ENCODE measurements at regions not wholly inside any gene's neighbourhood (a gene's known extent, or its start where the extent isn't known, plus 50 kb on each side); places are given as distances from the start of the nearest gene placed in this dataset.

DNA sequence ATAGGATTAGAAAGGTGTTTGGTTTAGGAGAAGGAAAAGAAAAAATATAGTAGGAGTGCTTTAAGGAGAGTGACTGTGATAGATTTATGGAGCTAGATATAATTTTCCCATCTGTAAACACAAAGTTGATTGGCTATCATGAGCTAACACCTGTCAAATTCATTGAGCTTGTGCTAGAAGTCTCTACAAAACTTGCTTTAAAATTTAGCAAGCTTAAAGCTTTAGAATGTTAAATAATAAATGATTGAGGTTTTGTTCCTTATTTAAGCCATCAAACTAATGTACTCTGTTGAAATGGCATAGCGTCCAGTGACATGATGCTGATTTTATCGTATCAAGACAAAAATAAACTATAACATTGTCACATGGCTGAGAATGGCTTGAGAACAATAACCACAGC is 1497.4 kb upstream of the DDX18 start:
- TF ChIP-seq EP300 (IDR thresholded peaks at IDR 0.05; ENCODE audit: borderline replicate concordance in 1 of 2, control insufficient read depth in 1 of 2, low read depth in 2 of 2, low read length in 2 of 2) (no peak), POLR2AphosphoS2 (IDR thresholded peaks at IDR 0.05; ENCODE audit: low read depth, low read length) (no peak), NR2C2 (IDR thresholded peaks at IDR 0.05; ENCODE audit: borderline replicate concordance, control insufficient read depth, insufficient read length, low read depth) (no peak), GABPA (IDR thresholded peaks at IDR 0.05; ENCODE audit: low read depth) (no peak), SREBF2 (IDR thresholded peaks at IDR 0.05; ENCODE audit: low read length) (no peak), CBFB (IDR thresholded peaks at IDR 0.05; ENCODE audit: low read depth) (no peak), EZH2 (IDR thresholded peaks at IDR 0.05; ENCODE audit: borderline replicate concordance, control insufficient read depth, low read depth, low read length) (no peak), ZNF207 (IDR thresholded peaks at IDR 0.05; ENCODE audit: borderline replicate concordance) (no peak), HDAC2 (IDR thresholded peaks at IDR 0.05) (no peak)
- TF ChIP-seq, protein P1, sequence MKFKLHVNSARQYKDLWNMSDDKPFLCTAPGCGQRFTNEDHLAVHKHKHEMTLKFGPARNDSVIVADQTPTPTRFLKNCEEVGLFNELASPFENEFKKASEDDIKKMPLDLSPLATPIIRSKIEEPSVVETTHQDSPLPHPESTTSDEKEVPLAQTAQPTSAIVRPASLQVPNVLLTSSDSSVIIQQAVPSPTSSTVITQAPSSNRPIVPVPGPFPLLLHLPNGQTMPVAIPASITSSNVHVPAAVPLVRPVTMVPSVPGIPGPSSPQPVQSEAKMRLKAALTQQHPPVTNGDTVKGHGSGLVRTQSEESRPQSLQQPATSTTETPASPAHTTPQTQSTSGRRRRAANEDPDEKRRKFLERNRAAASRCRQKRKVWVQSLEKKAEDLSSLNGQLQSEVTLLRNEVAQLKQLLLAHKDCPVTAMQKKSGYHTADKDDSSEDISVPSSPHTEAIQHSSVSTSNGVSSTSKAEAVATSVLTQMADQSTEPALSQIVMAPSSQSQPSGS (IDR thresholded peaks at IDR 0.05; ENCODE audit: low read length) = no peak
- TF ChIP-seq, protein P2, sequence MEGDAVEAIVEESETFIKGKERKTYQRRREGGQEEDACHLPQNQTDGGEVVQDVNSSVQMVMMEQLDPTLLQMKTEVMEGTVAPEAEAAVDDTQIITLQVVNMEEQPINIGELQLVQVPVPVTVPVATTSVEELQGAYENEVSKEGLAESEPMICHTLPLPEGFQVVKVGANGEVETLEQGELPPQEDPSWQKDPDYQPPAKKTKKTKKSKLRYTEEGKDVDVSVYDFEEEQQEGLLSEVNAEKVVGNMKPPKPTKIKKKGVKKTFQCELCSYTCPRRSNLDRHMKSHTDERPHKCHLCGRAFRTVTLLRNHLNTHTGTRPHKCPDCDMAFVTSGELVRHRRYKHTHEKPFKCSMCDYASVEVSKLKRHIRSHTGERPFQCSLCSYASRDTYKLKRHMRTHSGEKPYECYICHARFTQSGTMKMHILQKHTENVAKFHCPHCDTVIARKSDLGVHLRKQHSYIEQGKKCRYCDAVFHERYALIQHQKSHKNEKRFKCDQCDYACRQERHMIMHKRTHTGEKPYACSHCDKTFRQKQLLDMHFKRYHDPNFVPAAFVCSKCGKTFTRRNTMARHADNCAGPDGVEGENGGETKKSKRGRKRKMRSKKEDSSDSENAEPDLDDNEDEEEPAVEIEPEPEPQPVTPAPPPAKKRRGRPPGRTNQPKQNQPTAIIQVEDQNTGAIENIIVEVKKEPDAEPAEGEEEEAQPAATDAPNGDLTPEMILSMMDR (IDR thresholded peaks at IDR 0.05 in 2 of 3, conservative IDR thresholded peaks at IDR 0.05 in 1 of 3; ENCODE audit: control insufficient read depth in 2 of 3, extremely low read depth in 1 of 3, insufficient read depth in 1 of 3, low read depth in 3 of 3, low read length in 3 of 3) = no peak

All from GM12878 (cell line).